ENCODE measurements at regions not wholly inside any gene's neighbourhood (a gene's known extent, or its start where the extent isn't known, plus 50 kb on each side); places are given as distances from the start of the nearest gene placed in this dataset.

DNA sequence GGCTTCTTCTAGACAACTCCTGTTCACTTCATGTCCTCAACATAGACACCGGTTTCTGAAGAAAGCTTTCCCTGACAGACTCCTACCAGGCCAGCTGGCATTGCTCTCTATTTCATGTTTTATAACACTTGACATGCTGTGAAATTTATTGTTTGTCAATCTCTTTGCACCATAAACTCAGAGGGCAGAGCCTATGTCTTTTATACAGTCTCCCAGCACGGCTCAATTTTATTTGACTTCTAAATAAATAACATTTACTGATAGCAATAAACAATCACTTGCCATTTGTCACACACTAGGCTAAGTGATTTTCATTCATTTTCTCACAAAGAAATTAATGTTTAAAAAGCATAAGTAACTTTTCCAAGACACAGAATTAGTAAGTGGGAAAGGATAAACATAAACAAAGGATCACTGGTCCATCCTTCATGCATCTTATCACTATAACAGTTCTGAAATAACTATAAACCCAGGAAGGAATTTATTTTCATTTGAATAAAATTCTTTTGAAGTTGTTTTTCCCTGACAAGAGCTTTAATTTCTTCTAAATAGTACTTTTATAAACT is 577.6 kb downstream of the TECRL start:
- WGBS (ENCODE audit: low lambda C conversion rate), result 0% methylated on average over 2 of the region's 2 CpGs
- Histone ChIP-seq H3K79me2 (ENCODE audit: insufficient read depth, low read length) (no peaks in the 10 kb centered on the region), H3K27me3 (ENCODE audit: control insufficient read depth in 1 of 2, insufficient read depth in 2 of 2, low read length in 2 of 2) (no peaks in the 10 kb centered on the region), H3K4me3 (replicated peaks in 1 of 3; ENCODE audit: insufficient read depth in 1 of 3, low read depth in 2 of 3, low read length in 3 of 3) (no peak overlapping the region), H3K4me2 (ENCODE audit: low read depth, low read length) (no peak overlapping the region), H3K27ac (ENCODE audit: extremely low read length, insufficient read depth, low read length) (no peak overlapping the region), H3K9me3 (ENCODE audit: low read length) (no peaks in the 10 kb centered on the region), H3K36me3 (replicated peaks in 1 of 2; ENCODE audit: control insufficient read depth in 1 of 2, insufficient read depth in 2 of 2, low read length in 2 of 2) (no peaks in the 10 kb centered on the region), H2AFZ (ENCODE audit: low read length) (no peak overlapping the region), H4K20me1 (ENCODE audit: insufficient read depth, low read length) (no peaks in the 10 kb centered on the region), H3K4me1 (ENCODE audit: insufficient read depth, low read length) (no peaks in the 10 kb centered on the region), H3K9ac (ENCODE audit: insufficient read depth, low read depth, low read length) (no peak overlapping the region)
- POLR2A ChIA-PET, result no interaction called here
- no peak for ATAC-seq
- no peak for TF ChIP-seq NFATC3 (CRISPR knock-in tag; IDR thresholded peaks at IDR 0.05)
- no peak for TF ChIP-seq ZSCAN22 (CRISPR knock-in tag; IDR thresholded peaks at IDR 0.05)
- TF ChIP-seq, protein P1, sequence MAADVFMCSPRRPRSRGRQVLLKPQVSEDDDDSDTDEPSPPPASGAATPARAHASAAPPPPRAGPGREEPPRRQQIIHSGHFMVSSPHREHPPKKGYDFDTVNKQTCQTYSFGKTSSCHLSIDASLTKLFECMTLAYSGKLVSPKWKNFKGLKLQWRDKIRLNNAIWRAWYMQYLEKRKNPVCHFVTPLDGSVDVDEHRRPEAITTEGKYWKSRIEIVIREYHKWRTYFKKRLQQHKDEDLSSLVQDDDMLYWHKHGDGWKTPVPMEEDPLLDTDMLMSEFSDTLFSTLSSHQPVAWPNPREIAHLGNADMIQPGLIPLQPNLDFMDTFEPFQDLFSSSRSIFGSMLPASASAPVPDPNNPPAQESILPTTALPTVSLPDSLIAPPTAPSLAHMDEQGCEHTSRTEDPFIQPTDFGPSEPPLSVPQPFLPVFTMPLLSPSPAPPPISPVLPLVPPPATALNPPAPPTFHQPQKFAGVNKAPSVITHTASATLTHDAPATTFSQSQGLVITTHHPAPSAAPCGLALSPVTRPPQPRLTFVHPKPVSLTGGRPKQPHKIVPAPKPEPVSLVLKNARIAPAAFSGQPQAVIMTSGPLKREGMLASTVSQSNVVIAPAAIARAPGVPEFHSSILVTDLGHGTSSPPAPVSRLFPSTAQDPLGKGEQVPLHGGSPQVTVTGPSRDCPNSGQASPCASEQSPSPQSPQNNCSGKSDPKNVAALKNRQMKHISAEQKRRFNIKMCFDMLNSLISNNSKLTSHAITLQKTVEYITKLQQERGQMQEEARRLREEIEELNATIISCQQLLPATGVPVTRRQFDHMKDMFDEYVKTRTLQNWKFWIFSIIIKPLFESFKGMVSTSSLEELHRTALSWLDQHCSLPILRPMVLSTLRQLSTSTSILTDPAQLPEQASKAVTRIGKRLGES (CRISPR knock-in tag; IDR thresholded peaks at IDR 0.05; ENCODE audit: borderline replicate concordance), result no peak
- TF ChIP-seq ONECUT2 (CRISPR knock-in tag; IDR thresholded peaks at IDR 0.05), result no peak
- TF ChIP-seq SUZ12 (IDR thresholded peaks at IDR 0.05; ENCODE audit: low read depth, low read length), result no peak
- no peak for TF ChIP-seq ZNF44 (CRISPR knock-in tag; IDR thresholded peaks at IDR 0.05)
- TF ChIP-seq, protein P2, sequence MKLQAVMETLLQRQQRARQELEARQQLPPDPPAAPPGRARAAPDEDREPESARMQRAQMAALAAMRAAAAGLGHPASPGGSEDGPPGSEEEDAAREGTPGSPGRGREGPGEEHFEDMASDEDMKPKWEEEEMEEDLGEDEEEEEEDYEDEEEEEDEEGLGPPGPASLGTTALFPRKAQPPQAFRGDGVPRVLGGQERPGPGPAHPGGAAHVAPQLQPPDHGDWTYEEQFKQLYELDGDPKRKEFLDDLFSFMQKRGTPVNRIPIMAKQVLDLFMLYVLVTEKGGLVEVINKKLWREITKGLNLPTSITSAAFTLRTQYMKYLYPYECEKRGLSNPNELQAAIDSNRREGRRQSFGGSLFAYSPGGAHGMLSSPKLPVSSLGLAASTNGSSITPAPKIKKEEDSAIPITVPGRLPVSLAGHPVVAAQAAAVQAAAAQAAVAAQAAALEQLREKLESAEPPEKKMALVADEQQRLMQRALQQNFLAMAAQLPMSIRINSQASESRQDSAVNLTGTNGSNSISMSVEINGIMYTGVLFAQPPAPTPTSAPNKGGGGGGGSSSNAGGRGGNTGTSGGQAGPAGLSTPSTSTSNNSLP (IDR thresholded peaks at IDR 0.05; ENCODE audit: low read depth, low read length), result no peak
- TF ChIP-seq ZNF891 (CRISPR knock-in tag; IDR thresholded peaks at IDR 0.05), result no peak
- no peak for TF ChIP-seq TBX2 (CRISPR knock-in tag; IDR thresholded peaks at IDR 0.05; ENCODE audit: borderline replicate concordance)
- TF ChIP-seq, protein P3, sequence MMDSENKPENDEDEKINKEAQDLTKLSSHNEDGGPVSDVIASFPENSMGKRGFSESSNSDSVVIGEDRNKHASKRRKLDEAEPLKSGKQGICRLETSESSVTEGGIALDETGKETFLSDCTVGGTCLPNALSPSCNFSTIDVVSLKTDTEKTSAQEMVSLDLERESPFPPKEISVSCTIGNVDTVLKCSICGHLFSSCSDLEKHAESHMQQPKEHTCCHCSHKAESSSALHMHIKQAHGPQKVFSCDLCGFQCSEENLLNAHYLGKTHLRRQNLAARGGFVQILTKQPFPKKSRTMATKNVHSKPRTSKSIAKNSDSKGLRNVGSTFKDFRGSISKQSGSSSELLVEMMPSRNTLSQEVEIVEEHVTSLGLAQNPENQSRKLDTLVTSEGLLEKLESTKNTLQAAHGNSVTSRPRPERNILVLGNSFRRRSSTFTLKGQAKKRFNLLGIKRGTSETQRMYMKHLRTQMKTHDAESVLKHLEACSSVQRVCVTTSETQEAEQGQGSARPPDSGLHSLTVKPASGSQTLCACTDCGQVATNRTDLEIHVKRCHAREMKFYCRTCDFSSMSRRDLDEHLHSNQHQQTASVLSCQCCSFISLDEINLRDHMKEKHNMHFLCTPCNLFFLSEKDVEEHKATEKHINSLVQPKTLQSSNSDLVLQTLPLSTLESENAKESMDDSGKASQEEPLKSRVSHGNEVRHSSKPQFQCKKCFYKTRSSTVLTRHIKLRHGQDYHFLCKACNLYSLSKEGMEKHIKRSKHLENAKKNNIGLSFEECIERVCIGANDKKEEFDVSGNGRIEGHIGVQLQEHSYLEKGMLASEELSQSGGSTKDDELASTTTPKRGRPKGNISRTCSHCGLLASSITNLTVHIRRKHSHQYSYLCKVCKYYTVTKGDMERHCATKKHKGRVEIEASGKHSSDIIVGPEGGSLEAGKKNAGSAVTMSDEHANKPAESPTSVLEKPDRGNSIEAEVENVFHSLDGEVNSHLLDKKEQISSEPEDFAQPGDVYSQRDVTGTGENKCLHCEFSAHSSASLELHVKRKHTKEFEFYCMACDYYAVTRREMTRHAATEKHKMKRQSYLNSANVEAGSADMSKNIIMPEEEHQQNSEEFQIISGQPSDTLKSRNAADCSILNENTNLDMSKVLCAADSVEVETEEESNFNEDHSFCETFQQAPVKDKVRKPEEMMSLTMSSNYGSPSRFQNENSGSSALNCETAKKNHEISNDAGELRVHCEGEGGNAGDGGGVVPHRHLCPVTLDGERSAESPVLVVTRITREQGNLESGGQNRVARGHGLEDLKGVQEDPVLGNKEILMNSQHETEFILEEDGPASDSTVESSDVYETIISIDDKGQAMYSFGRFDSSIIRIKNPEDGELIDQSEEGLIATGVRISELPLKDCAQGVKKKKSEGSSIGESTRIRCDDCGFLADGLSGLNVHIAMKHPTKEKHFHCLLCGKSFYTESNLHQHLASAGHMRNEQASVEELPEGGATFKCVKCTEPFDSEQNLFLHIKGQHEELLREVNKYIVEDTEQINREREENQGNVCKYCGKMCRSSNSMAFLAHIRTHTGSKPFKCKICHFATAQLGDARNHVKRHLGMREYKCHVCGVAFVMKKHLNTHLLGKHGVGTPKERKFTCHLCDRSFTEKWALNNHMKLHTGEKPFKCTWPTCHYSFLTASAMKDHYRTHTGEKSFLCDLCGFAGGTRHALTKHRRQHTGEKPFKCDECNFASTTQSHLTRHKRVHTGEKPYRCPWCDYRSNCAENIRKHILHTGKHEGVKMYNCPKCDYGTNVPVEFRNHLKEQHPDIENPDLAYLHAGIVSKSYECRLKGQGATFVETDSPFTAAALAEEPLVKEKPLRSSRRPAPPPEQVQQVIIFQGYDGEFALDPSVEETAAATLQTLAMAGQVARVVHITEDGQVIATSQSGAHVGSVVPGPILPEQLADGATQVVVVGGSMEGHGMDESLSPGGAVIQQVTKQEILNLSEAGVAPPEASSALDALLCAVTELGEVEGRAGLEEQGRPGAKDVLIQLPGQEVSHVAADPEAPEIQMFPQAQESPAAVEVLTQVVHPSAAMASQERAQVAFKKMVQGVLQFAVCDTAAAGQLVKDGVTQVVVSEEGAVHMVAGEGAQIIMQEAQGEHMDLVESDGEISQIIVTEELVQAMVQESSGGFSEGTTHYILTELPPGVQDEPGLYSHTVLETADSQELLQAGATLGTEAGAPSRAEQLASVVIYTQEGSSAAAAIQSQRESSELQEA (CRISPR knock-in tag; IDR thresholded peaks at IDR 0.05; ENCODE audit: not compliant biosample characterization), result no peak
- CTCF ChIA-PET (ENCODE audit: low intra/inter-chr PET ratio, low total read pairs), result no interaction called here
- no peak for DNase-seq (ENCODE audit: low spot score)
- intact Hi-C loops (cut with micrococcal nuclease; ENCODE audit: unreplicated experiment) (no loop called here), in situ Hi-C loops (cut with HindIII; ENCODE audit: extremely low pct_ligation_motif_present, low pct_unique_long_range_greater_than_20kb) (no loop called here)
- no TSS peak for BruUV-seq (replicated peaks)
- FAIRE-seq, result no peak

Measured in HepG2 (cell line).